ENCODE measurements at regions not wholly inside any gene's neighbourhood (a gene's known extent, or its start where the extent isn't known, plus 50 kb on each side); places are given as distances from the start of the nearest gene placed in this dataset.
"Not testable (repeated sequence)": the region's sequence is repeated elsewhere in the genome, so short reads cannot be mapped to it uniquely, and the experiment has no call there.

GRCh38 chr4:153936121-153936520 is 147.2 kb upstream of the SFRP2 start:
- DNase-seq = no peak

GRCh38 chr4:153934688-153935017 is 145.8 kb upstream of the SFRP2 start:
- DNase-seq = peak in 1 of 51 donors; percentile 34

- DNase-seq = peak in 1 of 51 donors; percentile 2
Observed at GRCh38 chr4:153933915-153934687, 145.2 kb upstream of the SFRP2 start.

GRCh38 chr4:153931804-153932203 is 142.9 kb upstream of the SFRP2 start:
- DNase-seq = no peak

GRCh38 chr4:153929675-153930074 is 140.8 kb upstream of the SFRP2 start:
- peak in 6 of 51 donors; percentile 4 to 27 (median 10) for DNase-seq

- no peak for DNase-seq
Observed at GRCh38 chr4:153927451-153927850, 138.6 kb upstream of the SFRP2 start.

- DNase-seq = no peak
Observed at GRCh38 chr4:153922148-153922547, 133.3 kb upstream of the SFRP2 start.

- no peak for DNase-seq
Observed at GRCh38 chr4:153919667-153920066, 130.8 kb upstream of the SFRP2 start.

GRCh38 chr4:153916273-153916755 is 127.4 kb upstream of the SFRP2 start:
- DNase-seq = no peak

- DNase-seq = no peak
Observed at GRCh38 chr4:153912301-153912700, 123.4 kb upstream of the SFRP2 start.

- no peak for DNase-seq
Observed at GRCh38 chr4:153909672-153910071, 120.8 kb upstream of the SFRP2 start.

GRCh38 chr4:153906231-153906630 is 117.3 kb upstream of the SFRP2 start:
- DNase-seq = no peak

GRCh38 chr4:153905231-153905630 is 116.3 kb upstream of the SFRP2 start:
- no peak for DNase-seq

- DNase-seq = no peak
Observed at GRCh38 chr4:153904011-153904410, 115.1 kb upstream of the SFRP2 start.

GRCh38 chr4:153901220-153901619 is 112.3 kb upstream of the SFRP2 start:
- DNase-seq = peak in 2 of 51 donors; percentile 7 to 15

- DNase-seq = no peak
Observed at GRCh38 chr4:153900426-153900825, 111.5 kb upstream of the SFRP2 start.

GRCh38 chr4:153890761-153891160 is 101.9 kb upstream of the SFRP2 start:
- no peak for DNase-seq

- DNase-seq = no peak
Observed at GRCh38 chr4:153887217-153887616, 98.3 kb upstream of the SFRP2 start.

- no peak for DNase-seq
Observed at GRCh38 chr4:153884325-153884724, 95.4 kb upstream of the SFRP2 start.

- DNase-seq = no peak
Observed at GRCh38 chr4:153880983-153881382, 92.1 kb upstream of the SFRP2 start.

GRCh38 chr4:153877898-153878297 is 89.0 kb upstream of the SFRP2 start:
- no peak for DNase-seq

GRCh38 chr4:153873741-153874140 is 84.9 kb upstream of the SFRP2 start:
- DNase-seq = no peak

- DNase-seq = not testable (repeated sequence)
Observed at GRCh38 chr4:153866766-153867165, 77.9 kb upstream of the SFRP2 start.

- DNase-seq = no peak
Observed at GRCh38 chr4:153852501-153852900, 63.6 kb upstream of the SFRP2 start.
